Suprapubic skin (tissue), 4 donors: ENCODE measurements at regions not wholly inside any gene's neighbourhood (a gene's known extent, or its start where the extent isn't known, plus 50 kb on each side); places are given as distances from the start of the nearest gene placed in this dataset.

Source experiments
- DNase-seq, 2 donors: peaks; one replicate each; pipeline ENCODE4 v3.0.0-alpha.2; 2019; ENCODE audit warnings: low spot score in 2 of 2
- H3K27ac ChIP-seq: fragments of 200-600 bp; sonication (generic); one replicate; pipeline ENCODE4 v1.5.1; 2019
- H3K27me3 ChIP-seq: fragments of 200-600 bp; sonication (generic); one replicate; pipeline ENCODE4 v1.5.1; 2019
- H3K36me3 ChIP-seq: fragments of 200-600 bp; sonication (generic); one replicate; pipeline ENCODE4 v1.5.1; 2019
- H3K4me1 ChIP-seq: fragments of 200-600 bp; sonication (generic); one replicate; pipeline ENCODE4 v1.5.1; 2019
- H3K4me3 ChIP-seq: fragments of 200-600 bp; sonication (generic); one replicate; pipeline ENCODE4 v1.5.1; 2019; ENCODE audit warnings: mild to moderate bottlenecking
- H3K9me3 ChIP-seq: fragments of 200-600 bp; sonication (generic); one replicate; pipeline ENCODE4 v1.5.1; 2019
- CTCF ChIP-seq, 2 donors: fragments of 200-600 bp in 1 of 2; fragments of 450-650 bp in 1 of 2; sonication (generic) in 1 of 2; IDR thresholded peaks; one replicate each; pipeline ENCODE4 v1.5.1; 2016 to 2019; ENCODE audit warnings: antibody characterized with exemption in 2 of 2, mild to moderate bottlenecking in 1 of 2, moderate library complexity in 1 of 2
- EP300 ChIP-seq: sonication (generic); formaldehyde crosslinking; IDR thresholded peaks from one replicate; pipeline ENCODE4 v1.6.1; 2017; ENCODE audit warnings: antibody characterized with exemption
- POLR2A ChIP-seq, 2 donors: fragments of 450-650 bp; IDR thresholded peaks; one replicate each; pipeline ENCODE4 v1.6.1; 2017; ENCODE audit warnings: antibody characterized with exemption in 2 of 2, mild to moderate bottlenecking in 2 of 2, moderate library complexity in 2 of 2
- POLR2AphosphoS5 ChIP-seq, 3 donors: sonication (generic); formaldehyde crosslinking; IDR thresholded peaks; one replicate each; pipeline ENCODE4 v1.6.1; 2017; ENCODE audit warnings: antibody characterized with exemption in 3 of 3
- WGBS: methylation state at CpG from one replicate; pipeline ENCODE4 v1.1.5; 2018; 5-methylcytosine and 5-hydroxymethylcytosine counted together

- no peaks in the 10 kb centered on the region for H3K9me3 ChIP-seq
- no peak for DNase-seq
These were observed 385.3 kb downstream of the RBM43 start for GRCh38 chr2:150876251-150876950.

GRCh38 chr2:150873396-150873772 lies 385.9 kb upstream of the RND3 start:
- H3K4me1 ChIP-seq = no peaks in the 10 kb centered on the region
- no peak for DNase-seq
- no peak overlapping the region for H3K27ac ChIP-seq
- no peak for TF ChIP-seq POLR2A (IDR thresholded peaks at IDR 0.05)
- TF ChIP-seq CTCF (IDR thresholded peaks at IDR 0.05) = no peak
- TF ChIP-seq EP300 = no peak
- no peak overlapping the region for H3K4me3 ChIP-seq
- 92% methylated on average over 4 of the region's 4 CpGs for WGBS
- no peaks in the 10 kb centered on the region for H3K27me3 ChIP-seq
- H3K36me3 ChIP-seq = no peaks in the 10 kb centered on the region
- no peaks in the 10 kb centered on the region for H3K9me3 ChIP-seq

More at GRCh38 chr2:150876251-150876950, 385.3 kb downstream of the RBM43 start:
- Histone ChIP-seq H3K4me1 (no peaks in the 10 kb centered on the region), H3K27ac (no peak overlapping the region), H3K36me3 (no peaks in the 10 kb centered on the region), H3K27me3 (no peaks in the 10 kb centered on the region), H3K4me3 (no peak overlapping the region)
- TF ChIP-seq POLR2A (IDR thresholded peaks at IDR 0.05) (no peak), EP300 (no peak), CTCF (IDR thresholded peaks at IDR 0.05) (no peak), POLR2AphosphoS5 (IDR thresholded peaks at IDR 0.05) (no peak)
- WGBS = 68% methylated on average over 5 of the region's 5 CpGs

- no peak overlapping the region for H3K4me3 ChIP-seq
- DNase-seq = no peak
- TF ChIP-seq POLR2AphosphoS5 (IDR thresholded peaks at IDR 0.05) (no peak), CTCF (IDR thresholded peaks at IDR 0.05) (no peak), POLR2A (IDR thresholded peaks at IDR 0.05) (no peak), EP300 (no peak)
These were observed 385.4 kb upstream of the RND3 start for GRCh38 chr2:150872756-150873395.

GRCh38 chr2:150866431-150866830 lies 379.0 kb upstream of the RND3 start:
- DNase-seq = no peak
- TF ChIP-seq EP300 = no peak
- no peak for TF ChIP-seq POLR2A (IDR thresholded peaks at IDR 0.05)
- no peak for TF ChIP-seq POLR2AphosphoS5 (IDR thresholded peaks at IDR 0.05)
- TF ChIP-seq CTCF (IDR thresholded peaks at IDR 0.05) = no peak
- no peak overlapping the region for H3K4me3 ChIP-seq
- H3K9me3 ChIP-seq = no peaks in the 10 kb centered on the region
- no peaks in the 10 kb centered on the region for H3K36me3 ChIP-seq
- no peaks in the 10 kb centered on the region for H3K4me1 ChIP-seq
- H3K27me3 ChIP-seq = no peaks in the 10 kb centered on the region
- H3K27ac ChIP-seq = no peak overlapping the region

More at GRCh38 chr2:150872756-150873395, 385.4 kb upstream of the RND3 start:
- no peak overlapping the region for H3K27ac ChIP-seq
- no peaks in the 10 kb centered on the region for H3K9me3 ChIP-seq
- WGBS = 50% methylated on average over 5 of the region's 5 CpGs
- no peaks in the 10 kb centered on the region for H3K27me3 ChIP-seq
- no peaks in the 10 kb centered on the region for H3K4me1 ChIP-seq
- no peaks in the 10 kb centered on the region for H3K36me3 ChIP-seq

- H3K27ac ChIP-seq = no peak overlapping the region
These were observed 376.2 kb upstream of the RND3 start for GRCh38 chr2:150863691-150864090.

More at GRCh38 chr2:150863691-150864090, 376.2 kb upstream of the RND3 start:
- no peak for TF ChIP-seq POLR2A (IDR thresholded peaks at IDR 0.05)
- Histone ChIP-seq H3K27me3 (no peaks in the 10 kb centered on the region), H3K4me1 (peaks cover 8% of the 10 kb centered on the region), H3K9me3 (no peaks in the 10 kb centered on the region), H3K4me3 (no peak overlapping the region), H3K36me3 (no peaks in the 10 kb centered on the region)
- no peak for DNase-seq
